SIG-M5 treated with dmso at 0.1 percent for 504 hours (cell line): ENCODE measurements at regions not wholly inside any gene's neighbourhood (a gene's known extent, or its start where the extent isn't known, plus 50 kb on each side); places are given as distances from the start of the nearest gene placed in this dataset.
"Not testable (repeated sequence)": the region's sequence is repeated elsewhere in the genome, so short reads cannot be mapped to it uniquely, and the experiment has no call there.

Source experiments
- DNase-seq: peaks from one replicate; lab custom pipeline; 2025; ENCODE audit not compliant: unreplicated experiment; lab: John Stamatoyannopoulos, UW

DNA sequence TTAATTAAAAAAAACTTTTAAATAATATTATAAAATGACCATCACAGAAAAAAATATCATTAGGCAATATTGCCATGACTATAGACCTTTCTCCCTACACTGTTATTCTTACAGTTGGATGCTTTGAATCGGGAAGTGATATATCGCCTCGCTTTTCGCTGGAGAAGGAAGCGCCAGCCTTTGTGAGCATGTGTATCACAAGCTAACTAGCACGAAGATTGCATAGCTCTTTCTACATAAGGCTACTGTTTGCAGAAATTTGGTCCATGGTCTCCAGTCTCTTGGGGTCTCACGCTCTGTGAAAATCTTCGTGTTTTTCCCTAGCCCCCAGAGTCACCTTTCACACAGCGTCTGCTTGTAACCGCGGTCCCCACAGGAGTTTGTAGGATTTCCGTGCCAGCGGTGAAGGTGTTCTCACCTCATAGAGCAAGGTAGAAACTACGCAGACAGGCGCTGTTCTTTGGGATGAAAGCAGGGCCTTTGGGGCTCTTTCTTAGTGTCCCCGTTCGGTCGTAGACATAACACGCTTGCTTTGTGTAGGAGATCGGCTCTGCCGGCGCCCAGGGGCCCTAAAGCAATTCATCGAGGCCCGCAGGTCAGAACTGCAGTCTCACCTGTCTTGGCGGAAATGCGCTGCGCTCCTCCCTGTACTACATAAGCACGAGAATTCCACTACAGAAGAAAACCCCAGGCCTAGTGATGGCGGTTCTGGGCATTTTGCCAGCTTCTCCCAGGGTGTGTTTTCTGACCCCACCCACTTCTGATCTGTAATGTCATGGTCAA lies 214.5 kb upstream of the NOTCH2NLA start:
- not testable (repeated sequence) for DNase-seq

DNA sequence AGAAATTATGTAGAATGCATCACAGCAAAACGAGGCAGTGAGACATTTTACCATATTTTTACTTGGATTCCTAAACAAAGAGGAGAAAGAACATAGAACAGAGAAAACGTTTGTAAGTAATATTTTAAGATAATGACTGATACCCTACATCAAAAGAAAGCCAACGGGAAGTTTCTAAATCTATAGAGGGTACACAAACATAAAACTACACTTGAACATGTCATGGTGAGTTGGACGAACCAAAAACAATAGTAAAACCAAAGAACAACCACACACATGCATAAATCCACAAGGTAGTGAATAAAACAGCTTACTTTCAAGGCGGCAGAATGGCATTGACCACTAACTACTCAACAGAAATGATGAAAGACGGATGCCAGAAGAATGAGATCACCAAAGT lies 209.7 kb upstream of the NOTCH2NLA start:
- not testable (repeated sequence) for DNase-seq

DNA sequence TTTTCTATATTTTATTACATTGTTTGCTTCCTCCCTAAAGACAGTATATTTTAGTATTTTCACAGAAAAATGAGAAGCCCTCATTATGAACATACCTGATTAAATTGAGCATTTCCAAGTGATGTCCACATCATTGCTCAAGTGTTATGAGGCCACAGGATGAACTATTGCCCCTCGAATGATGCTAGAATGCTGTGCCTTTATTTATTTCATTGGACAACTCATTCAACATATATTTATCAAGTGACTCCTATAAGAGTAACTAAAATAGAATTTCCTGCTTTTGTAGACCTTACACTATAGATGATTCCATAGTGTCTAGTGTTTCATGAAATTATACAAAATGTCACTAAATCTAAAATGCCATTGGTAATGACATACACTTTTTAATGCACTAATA lies 187.8 kb upstream of the NOTCH2NLA start:
- DNase-seq: not testable (repeated sequence)

DNA sequence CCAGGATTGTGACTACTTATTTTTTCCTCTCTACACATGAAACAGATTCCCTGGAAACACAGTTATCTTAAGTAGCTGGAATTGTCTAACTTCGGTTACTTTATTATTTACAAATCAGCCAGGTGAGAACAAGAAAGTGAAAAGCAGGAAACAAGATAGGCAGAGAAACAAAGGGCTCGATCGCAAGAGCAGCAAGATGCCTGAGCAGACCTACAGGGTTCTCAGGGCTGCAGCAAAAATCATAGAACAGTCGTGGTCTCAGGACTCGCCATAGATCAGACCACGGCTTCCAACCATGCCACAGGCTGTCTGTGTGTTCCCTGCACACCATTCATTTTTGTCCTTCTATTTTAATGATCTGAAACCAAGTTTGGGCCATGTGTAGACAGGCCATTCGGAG lies 186.2 kb upstream of the NOTCH2NLA start:
- not testable (repeated sequence) for DNase-seq

DNA sequence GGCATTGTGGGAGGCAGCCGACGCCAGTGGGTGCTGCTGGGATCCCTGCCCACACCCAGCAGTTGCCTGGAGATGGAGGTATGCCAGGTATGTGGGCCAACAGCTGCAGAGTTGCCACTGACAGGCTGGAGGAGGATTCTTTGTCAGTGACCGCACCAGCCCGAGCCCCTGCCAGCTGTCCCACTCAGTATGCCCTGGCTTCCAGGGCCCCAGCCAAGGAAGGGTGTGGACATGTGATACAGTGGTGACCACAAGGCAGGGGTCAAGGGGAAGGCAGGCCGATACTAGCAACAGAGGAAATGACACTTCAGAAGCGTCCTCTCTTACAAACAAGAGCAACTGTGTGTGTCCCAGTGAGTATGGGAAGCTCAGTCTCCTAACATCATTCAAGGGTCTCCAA lies 185.1 kb upstream of the NOTCH2NLA start:
- not testable (repeated sequence) for DNase-seq

DNA sequence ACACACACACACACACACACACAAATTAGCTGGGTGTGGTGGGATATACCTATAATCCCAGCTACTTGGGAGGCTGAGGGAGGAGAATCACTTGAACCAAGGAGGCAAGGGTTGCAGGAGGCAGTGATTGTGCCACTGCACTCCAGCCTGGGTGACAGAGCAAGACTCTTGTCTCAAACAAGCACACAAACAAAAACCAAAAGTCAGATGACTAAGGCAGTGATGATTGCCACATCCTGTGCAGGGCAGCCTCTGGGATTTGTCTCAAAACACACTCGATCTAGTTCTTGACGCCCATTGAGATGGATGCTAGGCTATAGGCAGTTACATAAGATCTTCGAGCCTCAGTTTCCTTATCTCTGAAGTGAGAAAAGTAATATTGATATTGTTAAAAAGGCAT lies 183.1 kb upstream of the NOTCH2NLA start:
- peak; percentile 42 for DNase-seq

DNA sequence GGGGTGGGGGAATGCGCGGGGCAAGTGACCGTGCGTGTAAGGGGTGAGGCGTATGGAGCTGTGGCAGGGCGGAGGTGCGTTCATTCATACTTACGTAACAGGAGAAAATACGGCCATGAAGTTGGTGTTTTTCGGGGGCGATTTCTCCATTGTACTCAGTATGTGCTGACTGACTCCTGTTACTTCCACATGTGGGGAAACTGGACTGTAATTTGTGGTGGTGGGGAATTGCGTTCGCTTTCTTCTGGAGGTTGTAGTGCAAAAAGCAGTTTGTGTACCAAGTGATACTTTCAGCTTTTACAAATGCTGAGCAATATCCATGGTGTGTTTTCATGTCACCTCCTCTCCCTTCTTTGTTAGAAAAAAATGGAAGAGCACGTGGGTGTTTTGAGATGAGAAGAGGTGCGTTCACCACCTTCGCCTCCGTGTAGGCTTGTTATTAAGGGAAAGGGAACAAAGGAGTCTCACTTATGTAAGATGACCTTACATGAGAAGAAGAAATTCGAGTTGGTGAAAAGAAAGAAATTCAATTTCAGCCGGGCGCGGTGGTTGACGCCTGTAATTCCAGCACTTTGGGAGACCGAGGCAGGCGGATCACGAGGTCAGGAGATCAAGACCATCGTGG lies 181.1 kb upstream of the NOTCH2NLA start:
- DNase-seq: not testable (repeated sequence)

DNA sequence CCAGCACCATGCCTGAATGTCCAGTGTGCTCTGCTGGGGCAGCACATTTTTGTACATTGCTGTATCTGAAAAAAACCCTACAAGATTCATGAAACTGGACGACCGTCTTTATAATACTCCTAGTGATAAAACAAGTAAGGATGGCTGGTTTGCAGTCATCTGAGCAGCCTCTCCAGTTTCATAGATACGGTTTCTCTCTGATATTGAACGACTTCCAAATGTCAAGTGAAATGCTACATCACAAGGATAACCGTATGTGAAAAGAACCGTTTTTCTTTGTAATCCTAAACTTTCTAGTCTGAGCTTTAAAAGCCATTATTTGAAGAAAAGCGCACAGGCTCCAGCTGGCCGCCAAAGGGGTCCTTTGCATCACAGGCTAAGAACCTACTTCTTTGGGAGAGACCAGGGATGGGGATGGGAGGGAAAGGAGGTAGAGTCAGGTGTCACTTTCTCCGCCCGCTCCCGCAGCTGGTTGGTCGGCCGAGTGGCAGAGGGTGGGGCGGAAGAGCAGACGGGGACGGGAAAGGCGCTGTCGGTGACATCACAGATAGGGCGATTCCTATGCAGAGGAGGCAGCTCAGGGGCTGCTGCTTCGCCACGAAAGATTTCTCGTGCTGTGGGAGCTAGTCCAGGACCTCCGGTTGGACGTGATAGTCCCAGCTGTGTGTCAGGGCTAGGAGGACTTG lies 180.4 kb upstream of the NOTCH2NLA start:
- not testable (repeated sequence) for DNase-seq

DNA sequence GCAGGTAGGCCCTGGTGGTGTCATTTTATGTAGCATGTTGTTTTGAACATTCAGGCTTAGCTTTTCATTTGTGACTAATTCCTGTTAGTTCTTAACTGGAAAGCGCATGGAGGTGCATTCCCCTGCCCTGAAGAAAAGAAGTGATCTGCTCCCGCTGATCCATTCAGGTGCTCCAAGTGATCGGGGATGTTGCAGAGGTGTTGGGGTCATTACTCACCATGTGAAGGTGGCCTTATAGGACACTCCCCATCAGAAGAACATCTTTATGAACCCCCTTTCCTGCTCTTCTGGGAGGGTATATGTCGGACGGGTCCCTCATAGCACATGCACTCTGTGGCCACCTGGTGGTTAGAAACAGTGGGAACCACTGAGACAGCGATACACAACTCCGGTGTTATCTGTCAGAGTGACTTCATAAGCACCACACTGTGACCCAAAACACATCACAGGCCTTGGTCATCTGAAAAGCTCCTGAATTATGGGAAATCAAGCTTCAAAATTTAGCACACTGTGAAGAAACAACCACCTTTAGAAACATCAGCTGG lies 172.5 kb upstream of the NOTCH2NLA start:
- peak; percentile 33 for DNase-seq

DNA sequence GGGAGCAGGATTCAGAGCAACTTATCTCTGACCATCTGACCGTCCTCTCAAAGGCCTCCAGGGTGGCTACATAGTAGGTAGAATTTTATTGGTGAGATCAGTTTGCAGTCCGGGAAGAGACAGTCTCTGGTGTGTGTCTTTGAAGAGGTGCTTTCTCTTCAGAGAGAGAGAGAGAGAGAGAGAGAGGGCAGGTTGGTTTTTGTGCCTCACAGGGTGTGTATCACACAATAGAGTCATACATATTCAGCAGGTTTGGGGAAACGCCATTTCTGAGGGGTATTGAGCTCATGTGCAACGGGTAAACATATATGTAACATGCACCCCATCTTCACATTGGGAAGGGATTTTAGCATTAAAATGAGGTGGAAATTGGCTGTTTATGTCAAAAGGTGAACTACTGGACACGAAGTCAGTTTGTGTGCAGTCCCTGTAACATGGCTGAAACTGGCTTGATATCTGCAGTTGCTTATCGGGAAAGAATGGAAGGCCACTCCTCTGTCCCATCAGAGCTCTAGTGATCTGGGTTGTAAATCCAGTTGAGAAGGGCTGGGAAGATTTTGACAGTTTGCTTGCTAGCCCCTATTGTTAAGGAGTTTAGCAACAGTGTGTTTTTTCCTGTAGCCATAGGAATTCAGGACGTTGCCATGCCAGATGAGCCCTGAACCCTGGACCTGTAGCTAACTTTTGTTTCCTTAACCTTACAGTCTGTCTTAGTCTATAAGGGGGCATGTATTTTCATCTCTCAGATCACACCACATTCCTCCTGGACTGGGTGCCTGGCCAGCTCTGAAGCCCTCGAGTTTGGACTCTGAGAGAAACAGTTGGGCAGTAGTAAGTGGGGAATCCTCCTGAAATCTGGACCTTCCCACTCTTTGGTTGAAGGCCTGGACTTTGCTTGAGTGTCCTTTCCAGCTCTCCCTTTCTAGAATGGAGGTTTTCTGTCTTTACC lies 171.6 kb upstream of the NOTCH2NLA start:
- DNase-seq: not testable (repeated sequence)

DNA sequence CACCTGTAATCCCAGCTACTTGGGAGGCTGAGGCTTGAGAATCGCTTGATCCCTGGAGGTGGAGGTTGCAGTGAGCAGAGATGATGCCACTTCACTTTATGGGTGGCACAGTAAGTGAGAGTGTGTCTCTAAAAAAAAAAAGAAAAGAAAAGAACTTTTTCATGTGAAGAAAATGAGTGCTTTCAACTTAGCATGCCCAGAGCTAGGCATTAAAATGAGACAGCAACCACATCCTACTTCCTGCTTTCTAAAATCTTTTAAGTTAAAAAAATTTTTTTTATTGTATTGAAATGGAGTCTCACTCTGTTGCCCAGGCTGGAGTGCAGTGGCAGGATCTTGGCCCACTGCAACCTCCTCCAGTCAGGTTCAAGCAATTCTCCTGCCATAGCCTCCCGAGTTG lies 170.4 kb upstream of the NOTCH2NLA start:
- not testable (repeated sequence) for DNase-seq

DNA sequence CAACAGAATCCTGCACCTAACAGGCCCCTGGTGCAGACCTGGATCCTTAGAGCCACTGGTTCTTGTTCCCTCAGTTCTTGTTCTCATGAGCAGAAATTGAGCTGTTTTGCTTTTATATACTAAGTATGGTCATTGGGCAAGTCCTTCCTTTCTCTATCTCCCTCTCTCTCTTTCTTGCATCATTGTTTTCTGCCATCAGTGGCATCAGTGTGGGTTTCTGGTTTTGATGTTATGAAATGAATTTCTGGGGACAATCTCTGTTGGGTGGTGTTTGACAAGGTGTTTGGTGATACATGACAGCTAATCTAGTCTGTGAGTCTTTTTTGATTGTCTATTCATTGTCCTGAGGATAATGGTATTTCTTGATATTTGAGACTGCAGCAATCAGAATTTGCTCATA lies 168.0 kb upstream of the NOTCH2NLA start:
- DNase-seq: not testable (repeated sequence)

DNA sequence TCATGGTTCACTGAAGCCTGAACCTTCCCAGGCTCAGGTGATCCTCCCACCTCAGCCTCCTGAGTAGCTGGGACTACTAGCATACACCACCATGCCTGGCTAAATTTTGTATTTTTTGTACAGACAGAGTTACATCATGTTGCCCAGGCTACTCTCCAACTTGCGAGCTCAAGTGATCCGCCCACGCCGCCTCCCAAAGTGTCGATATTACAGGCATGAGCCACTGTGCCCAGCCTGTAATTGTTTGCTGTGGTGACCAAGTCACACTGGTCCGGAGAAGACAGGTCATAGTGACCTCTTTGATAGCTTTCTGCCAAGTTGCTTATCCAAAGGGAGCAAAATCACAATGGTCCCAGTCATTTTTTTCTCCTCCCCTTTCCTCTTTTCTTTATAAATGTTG lies 167.4 kb upstream of the NOTCH2NLA start:
- not testable (repeated sequence) for DNase-seq

DNA sequence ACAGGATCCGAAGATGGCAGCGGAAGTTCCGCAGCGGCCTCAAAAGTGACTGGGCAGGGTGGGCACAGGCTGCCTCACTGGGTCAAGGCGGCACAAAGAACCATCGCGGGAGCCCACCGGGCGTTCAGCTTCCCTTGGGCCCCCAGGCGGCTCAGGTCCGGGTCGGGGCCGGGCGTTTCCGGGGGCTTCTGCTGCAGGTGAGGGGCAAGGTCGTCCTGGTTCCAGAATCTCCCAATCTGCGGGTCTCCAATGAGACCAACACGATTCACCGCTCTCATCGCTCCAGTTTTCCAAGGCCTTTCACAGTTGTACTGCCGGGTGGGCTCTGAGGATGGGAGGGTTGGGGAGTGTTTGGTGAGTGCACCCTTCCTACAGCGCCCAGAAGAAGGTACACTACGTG lies 165.0 kb upstream of the NOTCH2NLA start:
- DNase-seq: not testable (repeated sequence)

DNA sequence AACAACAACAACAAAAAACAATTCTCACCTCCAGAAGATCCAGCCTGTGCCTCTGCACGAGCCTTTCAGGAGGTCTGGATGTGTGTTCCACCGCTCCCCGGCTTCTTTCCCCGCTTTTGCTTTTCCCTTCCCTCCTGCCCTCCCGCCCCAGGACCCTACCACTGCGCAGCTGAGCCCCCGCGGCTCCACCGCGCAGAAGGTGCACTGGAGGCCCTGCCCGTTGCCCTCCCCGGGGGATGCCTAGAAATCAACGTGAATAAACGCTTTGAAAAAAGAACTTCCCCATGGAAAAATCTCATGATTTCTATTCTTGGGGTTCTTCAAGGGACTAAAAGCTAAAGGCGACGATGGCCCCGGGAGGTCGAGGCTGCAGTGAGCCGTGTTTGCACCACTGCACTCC lies 164.3 kb upstream of the NOTCH2NLA start:
- not testable (repeated sequence) for DNase-seq

DNA sequence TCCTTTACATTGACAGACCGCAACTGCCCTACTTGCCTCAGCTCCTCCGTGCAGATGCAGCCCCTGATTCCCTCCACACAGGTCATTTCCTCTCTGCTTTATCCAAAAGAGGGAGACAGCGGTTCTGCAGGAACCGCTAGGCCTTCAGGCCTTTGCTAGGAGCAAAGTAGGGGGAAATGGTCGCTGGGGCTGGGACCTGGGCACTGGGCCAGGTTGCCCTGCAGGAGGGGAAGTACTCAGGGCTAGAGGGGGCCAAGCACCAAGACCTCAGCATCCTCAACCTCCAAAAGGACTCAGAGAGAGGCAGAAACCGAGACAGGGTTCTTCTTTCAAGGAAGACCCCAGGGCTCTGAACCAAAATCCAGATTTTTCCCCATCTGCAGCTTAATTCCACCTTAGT lies 160.4 kb upstream of the NOTCH2NLA start:
- DNase-seq: not testable (repeated sequence)

DNA sequence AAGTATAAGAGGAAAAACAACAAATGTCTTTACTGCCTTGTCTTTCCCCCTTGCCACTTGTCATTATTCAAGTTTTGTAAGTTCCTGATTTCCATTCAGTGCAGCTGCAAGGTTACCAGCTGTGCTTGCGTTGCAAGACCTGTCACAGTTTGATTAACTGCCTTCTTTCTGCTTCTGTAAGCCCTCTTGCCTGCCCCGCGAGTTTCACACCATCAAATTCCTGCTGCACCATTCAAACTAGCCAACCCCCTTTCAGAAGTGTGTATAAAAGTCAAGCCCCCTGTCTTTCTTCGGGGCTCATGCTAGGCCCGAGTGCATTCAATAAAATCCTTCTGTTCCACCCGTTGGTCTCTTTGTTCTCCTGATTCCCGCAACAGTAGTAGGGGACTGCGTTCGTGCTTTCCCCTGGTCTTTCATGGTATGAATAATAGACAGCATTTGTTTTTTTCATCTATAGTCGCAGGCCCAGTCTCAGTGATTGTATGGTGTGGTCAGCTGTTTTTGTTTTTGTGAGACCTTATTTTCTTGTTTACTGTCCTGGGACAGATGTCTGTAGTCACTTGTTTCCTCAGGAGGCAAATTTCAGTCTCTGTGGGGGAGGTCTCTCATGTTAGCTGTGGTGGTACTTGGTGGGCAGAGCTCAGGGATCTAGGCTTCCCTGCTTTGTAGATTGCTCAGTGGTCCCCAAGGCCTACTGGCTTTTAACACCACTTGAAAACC lies 159.1 kb upstream of the NOTCH2NLA start:
- peak; percentile 7 for DNase-seq

DNA sequence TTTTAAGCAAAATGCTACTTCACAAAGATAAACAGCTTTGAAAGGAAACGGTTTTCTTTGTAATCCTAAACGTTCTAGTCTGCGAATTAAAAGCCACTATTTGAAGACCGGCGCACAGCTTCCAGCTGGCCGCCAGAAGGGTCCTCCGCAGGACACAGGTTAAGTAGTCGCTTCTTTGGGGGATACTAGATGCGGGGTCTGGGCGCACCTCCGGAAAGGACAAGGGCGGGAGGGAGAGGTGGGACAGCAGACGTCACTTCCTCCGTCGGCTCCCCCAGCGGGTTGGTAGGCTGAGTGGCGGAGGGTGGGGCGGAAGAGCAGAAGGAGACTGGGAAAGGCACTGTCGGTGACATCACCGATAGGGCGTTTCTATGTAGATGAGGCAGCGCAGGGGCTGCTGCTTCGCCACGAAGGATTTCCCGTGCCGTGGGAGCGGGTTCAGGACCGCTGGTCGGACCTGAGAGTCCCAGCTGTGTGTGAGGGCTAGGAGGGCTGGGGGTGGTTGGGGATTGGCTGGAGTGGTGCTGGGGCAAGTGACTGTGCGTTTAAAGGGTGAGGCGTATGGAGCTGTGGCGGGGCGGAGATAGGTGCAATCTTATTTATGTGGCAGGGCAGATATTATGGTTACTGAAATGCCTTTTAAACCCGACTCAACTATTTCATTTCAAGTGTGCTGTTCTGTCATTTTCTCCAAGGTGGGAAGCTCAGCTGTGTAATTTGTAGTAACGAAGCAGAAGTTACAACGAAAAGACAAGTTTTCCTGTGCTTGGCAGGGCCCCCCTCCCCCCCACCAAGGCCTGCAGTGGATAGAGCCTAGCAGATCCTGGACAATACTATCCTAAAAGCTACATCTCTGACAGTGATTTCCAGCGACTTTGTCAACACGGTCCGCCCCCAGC lies 158.3 kb upstream of the NOTCH2NLA start:
- DNase-seq: peak; percentile 99

DNA sequence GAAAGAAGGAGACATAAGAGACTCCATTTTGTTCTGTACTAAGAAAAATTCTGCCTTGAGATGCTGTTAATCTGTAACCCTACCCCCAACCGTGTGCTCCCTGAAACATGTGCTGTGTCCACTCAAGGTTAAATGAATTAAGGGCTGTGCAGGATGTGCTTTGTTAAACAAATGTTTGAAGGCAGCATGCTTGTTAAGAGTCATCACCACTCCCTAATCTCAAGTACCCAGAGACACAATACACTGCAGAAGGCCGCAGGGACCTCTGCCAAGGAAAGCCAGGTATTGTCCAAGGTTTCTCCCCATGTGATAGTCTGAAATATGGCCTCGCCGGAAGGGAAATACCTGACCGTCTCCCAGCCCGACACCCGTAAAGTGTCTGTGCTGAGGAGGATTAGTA lies 152.4 kb upstream of the NOTCH2NLA start:
- not testable (repeated sequence) for DNase-seq
